HG03045 (cell line): ENCODE measurements at regions not wholly inside any gene's neighbourhood (a gene's known extent, or its start where the extent isn't known, plus 50 kb on each side); places are given as distances from the start of the nearest gene placed in this dataset.

Source experiments
- ATAC-seq: cut with Tn5 transposase; IDR thresholded peaks from one replicate; pipeline ENCODE4 v1.9.1; 2021; ENCODE audit warnings: mild to moderate bottlenecking, moderate library complexity; ENCODE audit not compliant: unreplicated experiment

DNA sequence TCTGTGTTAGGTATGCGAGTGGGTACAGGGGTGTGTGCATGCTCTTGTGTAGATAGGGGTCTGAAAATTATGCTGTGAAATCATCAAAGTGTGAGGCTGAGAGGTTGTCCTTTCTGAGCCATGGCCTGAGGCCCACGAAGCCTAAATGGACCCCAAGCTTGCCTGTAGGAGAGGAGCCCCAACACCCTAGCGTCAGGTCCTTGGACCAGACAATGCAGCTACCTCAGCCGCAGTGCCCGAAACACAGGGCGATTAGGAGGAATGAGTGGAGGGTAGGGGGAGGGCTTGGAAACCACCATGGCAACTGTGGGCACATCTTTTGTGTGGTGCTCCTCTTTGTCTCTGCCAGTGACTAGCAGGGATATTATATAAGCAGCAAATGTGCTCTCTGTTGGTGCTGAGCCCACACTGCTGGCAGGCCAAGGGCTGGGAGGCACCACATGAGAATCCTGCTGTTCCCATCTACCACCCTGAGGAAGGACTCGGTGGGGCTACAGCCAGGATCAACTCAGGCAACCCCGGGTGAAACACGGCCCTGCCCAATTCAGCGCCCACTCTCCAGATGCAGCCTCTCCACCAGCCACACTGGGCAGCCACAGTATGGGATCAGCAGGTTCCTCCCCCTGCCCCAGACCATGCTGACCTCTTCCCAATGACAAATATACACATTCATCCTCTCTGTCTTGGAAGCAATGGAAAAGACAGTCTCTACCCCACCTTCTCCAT lies 84.6 kb upstream of the FSTL4 start:
- ATAC-seq = no peak

DNA sequence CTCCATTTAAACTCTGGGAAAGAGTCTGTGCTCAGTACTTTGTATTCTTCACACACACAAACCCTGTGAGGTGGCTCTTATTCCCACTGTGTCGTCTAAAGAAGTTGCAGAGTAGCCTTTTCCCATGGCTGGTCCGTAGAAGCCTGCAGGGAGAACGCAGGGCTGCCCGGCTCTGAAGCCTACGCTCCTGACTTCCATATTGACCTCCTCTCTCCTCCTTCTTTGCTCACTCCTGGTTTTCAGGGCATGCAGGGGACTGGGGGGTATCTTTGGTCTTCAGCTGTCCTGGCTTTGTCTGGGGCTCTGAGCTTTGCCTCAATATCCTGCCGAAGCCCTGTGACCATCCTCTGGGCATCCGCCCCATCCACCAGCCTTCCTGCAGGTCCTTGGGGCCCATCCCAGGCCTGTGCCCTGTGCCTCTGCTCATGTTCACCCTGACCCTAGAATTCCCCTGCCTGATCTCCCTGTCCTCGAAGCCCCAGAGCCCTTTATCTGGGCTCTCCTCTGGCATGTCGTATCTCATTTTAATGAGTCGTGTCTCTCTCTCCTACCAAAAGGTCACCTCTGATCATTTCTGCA lies 83.8 kb upstream of the FSTL4 start:
- no peak for ATAC-seq

DNA sequence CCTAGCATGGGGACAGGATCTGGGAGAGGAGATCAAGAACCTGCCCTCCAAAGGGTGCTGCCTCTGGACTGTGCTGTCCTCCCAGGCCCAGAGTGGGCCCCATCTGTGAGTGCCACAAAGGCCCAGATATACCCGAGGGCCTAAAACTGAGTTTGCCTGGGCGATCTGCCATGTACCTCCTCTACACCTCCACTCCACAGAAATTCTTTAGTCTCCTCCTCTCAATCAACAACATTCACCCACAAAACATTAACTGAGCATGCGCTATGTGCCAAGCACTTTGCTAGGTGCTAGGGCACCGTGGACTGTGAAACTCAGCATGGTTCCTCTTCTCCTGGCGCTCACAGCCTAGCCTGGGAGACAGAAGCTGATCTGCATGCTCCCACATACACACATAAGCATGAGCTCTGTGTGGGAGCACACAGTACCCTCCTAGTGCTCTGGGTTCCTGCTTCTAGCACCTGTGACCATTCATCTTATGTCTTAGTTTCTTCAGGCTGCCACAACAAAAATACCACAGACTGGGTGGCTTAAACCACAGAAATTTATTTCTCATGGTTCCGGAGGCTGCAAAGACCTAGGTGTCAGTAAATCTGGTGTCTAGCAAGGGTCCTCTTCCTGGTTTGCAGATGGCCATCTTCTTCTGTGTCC lies 82.0 kb upstream of the FSTL4 start:
- ATAC-seq = no peak

DNA sequence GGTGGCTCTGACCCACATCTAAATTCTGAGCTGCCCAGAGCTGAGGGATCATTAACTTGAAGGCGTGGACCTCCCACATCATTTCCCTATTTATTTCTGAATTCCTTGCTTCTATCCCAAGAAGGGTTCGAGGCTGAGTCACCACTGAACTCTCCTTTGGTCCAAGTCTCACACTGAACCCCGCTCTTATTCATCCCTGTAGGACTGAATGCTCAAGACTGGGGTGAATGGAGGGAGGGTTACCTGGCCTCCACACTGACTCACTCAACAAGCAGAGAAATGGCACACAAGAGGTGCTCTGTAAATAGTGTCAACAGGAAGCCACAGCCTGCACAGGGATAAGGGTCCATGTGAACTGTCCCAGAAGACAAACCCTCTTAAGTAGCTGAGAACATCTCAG lies 79.1 kb upstream of the FSTL4 start:
- ATAC-seq = no peak

DNA sequence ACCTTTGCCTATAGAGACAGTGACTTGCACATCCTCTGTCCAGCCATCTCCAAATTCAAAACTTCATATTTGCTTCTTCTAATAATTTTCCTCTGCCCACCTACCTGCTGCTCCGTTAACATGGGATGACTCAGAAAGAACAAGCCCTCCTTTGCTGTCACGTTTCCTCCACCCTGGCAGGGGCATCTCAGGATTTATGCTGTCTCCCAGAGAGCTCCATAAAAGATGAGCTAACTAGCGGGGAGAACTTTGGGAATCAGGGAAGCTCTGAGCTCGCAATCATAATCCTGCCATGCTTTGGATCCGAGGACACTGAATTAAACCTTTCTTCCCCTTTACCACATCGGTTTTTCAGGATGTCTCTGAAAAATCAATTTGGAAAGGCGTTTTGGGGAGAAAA lies 78.4 kb upstream of the FSTL4 start:
- ATAC-seq = no peak

DNA sequence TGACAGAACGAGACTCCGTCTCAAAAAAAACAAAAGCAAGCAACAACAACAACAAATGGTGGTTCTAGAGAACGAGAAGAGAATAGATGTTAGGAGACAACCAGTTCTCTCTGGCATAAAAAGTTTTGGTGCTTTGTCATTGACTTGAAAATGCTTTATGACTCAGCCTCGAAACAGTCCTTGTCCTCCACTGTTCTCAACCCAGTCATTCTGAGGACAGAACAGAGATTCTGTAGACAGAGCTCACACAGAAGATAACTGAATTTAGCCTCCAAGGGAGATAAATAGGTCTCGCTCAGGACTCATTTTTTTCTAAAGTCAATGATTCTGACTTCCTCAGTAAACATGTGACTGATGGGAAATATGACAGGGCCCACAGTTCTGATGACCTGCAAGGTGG lies 76.0 kb upstream of the FSTL4 start:
- ATAC-seq = no peak

DNA sequence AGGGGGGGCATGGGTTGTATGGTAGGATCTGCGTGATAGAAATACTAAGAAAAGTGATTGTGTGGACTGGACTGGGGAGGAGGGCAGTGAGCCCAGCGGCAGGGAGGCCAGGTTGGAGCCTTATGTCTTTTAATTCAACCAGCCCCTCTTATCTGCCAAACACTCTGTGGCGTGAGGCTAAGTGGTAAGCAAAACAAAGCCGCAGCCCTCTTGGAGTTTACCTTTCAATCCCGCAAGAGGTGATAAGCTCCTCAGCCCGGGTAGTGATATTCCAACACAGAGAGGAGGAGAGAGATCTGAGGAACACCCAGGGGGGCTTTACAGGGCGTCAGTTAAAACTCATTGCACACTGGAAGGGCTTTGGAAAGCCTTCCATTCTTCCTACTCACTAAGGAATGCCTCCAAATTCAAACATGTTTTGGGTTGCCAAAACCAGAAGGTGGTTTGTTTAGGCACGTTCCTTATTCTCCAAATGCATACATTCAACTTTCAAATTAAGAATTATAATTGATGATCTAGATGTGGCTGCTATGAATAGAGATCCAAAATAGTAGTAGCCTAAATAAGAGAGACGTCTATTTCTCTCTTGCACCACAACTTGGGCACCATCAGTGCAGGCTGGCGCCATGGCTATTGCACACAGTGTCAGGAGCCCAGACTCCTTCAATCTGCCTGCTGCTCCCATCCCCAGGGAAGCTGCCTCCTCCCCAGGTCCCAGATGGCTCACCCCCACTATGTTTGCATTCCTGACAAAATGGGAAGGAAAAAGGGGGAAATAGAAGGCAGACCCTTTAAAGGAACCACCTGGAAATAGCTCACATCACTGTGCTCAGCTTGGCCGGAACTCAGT lies 75.1 kb upstream of the FSTL4 start:
- ATAC-seq = no peak

DNA sequence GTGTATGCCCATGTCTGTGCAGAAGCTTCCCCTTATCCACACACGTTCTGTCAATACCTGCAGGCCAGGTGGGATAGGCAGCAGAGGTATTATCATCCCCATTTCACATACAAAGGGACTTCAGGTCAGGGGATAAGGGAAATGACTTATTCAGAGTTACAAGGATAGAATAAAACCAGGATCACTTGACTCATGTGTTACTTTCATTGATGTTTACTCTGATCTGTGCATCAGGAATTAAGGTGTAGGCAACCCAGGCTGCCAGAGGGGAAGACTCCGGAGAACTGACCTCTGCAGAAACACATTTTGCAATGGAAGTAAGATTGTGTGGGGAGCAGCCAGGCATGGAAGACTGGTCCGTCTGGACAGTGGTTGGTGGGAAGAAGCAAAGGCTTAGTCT lies 74.2 kb upstream of the FSTL4 start:
- ATAC-seq = no peak

DNA sequence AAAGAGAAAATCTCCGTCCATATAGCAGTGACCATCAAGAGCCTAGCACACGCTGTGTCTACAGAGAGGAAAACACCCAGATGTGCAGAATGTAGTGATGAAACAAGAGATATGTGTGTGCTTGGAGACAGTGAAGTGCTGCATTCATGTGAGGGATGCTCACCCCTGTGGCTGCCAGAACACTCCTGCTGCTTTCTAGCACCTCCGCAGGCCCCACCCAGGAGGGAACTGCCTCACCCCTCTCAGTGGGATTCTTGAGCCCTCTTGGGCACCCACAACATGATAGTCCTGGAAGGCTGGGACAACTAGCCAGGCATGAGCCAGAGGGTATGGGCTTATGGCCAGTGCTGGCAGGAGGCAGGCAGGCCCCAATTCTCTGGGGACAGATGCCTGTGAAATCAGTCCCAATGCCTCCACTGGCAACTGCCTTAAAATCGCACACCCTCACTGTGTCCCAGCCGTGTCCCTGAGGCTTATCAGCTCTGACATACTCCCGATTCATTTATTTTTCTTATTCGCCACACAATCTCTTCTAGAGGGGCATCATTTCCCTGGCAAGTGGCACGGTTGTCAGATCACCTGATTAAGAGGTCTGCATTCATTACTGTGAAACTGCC lies 73.2 kb upstream of the FSTL4 start:
- no peak for ATAC-seq

DNA sequence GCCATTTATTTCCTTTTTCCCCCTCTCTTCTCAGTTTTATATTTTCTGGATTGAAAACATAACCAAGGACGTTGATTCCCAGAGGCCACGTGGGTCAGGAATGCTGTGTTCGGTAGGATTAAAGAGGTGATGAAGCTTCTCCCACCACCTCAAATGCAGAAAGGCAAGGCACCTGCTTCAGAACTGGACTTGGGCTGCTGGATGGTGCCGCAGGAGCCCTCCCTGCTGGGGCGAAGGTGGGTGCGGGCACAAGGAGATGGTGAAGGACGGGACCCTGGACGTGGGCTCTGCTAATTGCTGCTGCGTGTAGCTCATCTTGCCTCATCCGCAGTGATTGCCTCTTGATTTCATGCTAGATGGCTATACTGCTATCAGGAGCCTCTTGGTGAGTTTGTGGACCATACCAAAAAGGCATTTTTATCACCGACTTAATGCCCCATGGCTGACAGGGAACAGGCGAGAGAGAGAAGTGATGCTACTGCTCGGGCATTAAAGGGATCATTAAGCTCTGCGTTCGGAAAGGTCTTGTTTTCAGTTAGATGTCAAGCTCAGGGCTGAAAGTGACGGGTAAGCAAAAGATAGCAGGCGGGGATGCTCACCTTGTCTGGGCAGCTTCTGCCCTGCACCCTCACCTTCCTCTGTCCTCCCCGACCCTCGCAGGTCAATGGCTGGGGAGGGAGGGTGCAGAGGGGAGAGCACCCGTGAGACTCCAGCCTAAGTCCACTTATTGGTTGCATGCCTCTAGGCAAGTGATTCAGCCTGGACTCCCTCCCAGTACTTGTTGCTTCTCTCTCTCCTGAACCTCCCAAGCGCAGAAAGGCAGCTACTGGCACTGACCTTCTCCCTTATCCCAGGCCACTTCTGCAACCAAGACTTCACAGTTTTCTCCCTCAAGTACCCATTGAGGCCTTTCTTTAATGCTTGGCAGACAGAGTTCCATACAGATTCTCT lies 71.6 kb upstream of the FSTL4 start:
- no peak for ATAC-seq

DNA sequence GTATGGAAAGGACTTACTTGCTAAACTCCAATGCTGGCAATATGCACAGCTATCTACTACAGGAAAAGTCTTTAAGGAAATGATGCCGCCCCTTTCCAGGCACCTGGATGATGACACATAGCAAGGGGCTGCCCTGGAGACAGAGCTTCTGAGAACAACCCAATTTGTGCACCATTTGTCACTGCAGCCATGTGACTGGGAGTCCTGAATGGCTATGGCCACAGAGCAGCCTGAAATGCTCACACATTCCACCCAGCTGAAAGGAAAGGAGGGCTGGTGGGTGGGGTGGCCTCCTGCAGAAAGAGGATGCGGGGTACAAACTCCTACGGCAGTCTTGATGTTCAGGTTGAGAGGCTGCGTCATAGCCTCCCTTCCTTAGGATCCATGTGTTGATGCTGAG lies 70.1 kb upstream of the FSTL4 start:
- no peak for ATAC-seq

DNA sequence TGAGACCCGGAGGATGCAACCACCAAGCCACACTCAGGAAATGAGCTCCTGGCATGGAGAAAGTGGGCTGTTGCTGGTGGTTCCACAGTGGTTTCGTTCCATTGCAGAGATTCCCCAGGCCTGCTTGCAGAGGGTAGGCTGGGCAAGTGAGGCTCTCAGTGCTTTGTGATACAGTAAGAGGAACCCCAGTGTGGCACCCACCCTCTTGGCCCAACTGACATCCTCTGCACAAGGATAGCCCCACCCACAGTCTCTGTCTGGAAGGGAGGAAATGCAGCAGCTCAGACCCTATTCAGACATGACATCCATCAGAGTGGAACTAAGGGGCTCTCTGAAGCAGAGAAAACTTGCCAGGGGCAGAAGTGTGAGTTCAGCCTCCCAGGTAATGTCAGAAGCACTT lies 69.6 kb upstream of the FSTL4 start:
- ATAC-seq = no peak

DNA sequence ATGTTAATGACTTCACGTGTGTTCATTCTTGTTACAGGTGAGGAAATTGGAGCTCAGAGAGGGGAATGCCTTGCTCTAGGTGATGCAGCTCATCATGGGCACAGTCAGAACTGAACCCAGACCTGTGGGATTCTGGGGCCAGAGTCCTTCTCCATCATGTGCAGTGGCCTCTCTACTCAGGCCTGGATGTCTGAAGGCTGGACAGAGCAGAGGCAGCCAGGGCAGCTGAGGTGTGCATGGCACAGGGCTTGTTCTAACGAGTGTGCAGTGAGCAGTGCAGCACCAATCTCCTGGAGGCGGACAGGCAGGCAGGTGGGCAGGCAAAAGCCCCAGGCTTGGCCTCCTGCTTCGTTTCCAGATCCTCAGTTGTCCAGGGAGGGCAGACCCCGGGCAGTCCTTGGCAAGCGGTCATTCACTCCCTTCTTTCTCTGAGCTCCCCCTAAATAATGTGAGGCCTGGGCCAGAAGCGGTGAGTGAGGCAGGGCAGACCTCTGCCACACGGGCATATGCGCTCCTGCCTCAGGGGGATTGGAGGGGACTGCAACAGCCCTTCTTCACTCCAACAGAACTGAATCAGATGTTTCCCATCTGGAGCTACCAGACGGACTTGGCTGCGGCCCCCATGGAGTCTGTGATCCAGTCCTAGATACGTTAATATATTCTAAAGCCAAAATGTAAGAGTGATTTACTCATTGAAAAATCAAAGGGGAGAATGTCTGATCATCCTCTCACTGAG lies 68.7 kb upstream of the FSTL4 start:
- ATAC-seq = no peak

DNA sequence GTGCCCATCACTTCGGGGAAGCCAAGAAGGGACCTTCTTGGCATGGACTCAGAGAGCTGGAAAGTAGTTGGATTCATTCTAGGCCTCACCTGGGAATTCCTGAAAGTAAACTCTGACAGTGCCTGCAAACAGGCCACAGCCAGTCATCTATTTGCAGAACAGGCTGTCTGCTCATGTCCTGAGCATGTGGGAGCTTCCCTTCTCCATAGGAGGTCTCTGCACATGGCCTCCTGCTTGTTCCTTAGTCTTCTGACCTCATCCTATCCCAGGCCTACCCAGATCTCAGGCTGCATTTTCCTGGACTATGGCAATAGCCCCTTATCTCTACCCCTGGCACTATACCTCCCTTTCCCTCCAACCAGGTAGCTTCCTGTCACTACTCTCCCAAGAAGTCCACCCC lies 67.2 kb upstream of the FSTL4 start:
- ATAC-seq = no peak

DNA sequence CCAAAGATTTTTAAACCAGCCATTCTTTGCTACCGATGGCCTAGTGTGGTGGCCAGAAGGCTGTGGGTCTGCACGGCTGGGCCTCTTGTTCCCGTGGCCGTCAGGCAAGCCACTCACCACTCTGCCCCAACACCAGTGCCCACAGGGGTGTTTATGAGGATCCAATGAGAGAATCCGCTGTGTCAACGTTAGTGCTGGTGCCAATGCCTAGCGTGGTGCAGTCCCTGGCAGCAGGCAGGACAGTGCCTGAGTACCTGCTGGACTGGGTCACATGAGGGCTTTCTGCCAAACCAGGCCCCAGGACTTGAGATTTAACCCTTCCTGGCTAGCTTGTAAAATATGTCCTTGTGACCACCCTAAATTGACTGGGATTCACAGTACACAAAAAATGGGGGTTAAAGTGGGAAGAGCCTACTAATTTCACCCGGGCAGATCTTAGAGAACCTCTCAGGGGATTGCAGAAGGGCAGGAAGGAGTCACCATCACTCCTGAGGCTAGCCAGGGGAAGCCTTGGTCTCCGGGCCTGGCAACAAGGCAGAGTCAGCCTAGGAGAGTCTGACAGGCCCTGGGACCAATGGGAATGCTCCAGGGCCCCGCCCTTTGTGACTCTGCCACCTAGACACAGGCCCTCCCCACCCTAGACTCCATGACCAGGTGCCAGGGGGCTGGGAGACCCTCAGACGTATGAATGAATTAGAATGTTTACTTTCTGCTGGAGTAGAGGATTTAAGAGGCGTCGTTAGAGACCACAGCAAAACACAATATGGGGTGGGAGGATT lies 63.2 kb upstream of the FSTL4 start:
- no peak for ATAC-seq

DNA sequence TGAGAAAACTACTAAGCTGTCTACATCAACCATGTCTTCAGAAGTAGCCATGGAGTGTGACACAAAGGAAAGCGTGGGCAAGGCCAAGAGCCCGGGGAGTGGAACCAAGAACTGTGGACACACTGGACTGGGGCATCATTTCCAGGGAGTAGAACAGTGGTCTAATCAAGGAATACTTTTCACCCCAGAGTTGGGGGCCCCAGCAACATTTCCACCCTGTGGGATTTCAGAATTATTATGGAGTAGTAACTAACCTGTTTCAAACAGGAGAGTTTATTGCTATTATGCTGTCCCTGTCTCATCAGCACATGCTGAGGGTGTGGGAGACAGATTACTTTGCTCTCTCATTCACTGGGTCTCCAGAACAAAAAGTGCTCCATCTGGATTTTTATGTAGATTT lies 58.0 kb upstream of the FSTL4 start:
- no peak for ATAC-seq

DNA sequence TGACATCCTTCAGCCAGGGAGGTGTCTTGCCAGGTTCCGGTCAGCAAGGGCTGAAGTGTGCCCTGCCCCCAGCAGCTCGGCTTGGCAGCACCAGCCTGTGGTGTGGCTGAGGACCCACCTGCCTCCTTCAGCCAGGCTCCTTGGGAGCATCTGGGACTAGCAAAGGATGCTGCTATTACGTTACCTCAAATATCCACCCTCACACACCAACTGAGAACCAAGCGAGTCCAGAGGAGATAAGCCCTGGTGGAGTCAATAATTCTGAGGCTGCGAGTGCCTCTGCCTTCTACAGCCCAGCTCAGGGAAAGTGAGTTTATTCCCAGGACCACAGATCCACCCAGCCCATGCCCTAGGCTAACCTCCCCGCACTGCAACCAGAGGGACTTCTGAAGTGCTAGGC lies 57.1 kb upstream of the FSTL4 start:
- no peak for ATAC-seq

DNA sequence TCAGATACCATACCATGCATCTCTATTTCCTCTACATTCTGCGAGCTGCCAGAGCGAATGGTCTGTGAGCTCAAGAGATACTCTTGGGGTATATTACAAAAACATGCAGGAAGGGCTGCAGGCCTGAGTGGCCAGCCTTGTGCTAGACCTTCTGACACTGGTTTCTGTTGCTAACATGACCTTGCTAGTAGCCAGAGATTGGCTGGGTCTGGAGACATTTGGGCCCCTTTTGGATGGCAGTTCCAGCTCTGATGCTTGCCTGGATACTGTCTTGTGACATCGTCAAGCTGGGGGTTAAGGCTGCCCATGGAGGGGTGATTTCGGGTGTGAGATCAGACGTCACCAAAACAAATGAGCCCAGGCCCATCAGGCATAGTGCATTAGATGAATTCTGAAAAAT lies 56.1 kb upstream of the FSTL4 start:
- ATAC-seq = no peak

DNA sequence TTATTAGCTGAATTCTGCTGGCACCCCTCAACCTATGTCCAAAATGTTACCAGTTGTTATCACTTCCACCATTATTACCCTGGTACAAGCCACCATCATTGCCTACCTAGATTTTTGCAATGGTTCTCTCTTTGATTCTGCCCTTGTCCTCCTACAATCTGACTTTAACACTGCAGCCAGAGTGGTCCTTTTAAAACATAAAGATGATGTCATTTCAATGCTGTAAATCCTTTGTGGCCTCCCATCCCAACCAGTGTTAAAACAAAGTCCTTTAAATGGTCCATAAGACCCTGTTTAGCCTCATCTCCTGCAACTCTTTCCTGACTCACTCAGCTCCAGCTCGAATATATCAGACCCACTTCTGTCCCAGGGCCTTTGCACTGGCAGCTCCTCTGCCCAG lies 54.9 kb upstream of the FSTL4 start:
- no peak for ATAC-seq
